Astrocyte of the spinal cord (primary cell): ENCODE measurements at regions not wholly inside any gene's neighbourhood (a gene's known extent, or its start where the extent isn't known, plus 50 kb on each side); places are given as distances from the start of the nearest gene placed in this dataset.
A peak's percentile ranks its signal among the peaks of the same experiment; 100 is the strongest.
"Not testable (repeated sequence)": the region's sequence is repeated elsewhere in the genome, so short reads cannot be mapped to it uniquely, and the experiment has no call there.

Source experiments
- DNase-seq: peaks from one replicate; pipeline ENCODE4 v3.0.0; 2011; ENCODE audit warnings: low read depth, low spot score
- H3K4me3 ChIP-seq: 2 replicates; pipeline ENCODE4 v1.5.1; 2011; ENCODE audit warnings: low read depth, mild to moderate bottlenecking, low read length, moderate library complexity
- in situ Hi-C: cut with HindIII; loops from 2 replicates; pipeline ENCODE4 v1.10.0; 2017; ENCODE audit warnings: low sequenced_read_pairs
- TF ChIP-seq, protein P1 (sequence below): IDR thresholded peaks from 2 replicates; pipeline ENCODE4 v1.5.1; 2012; ENCODE audit warnings: low read depth, mild to moderate bottlenecking, low read length, inconsistent platforms

DNA sequence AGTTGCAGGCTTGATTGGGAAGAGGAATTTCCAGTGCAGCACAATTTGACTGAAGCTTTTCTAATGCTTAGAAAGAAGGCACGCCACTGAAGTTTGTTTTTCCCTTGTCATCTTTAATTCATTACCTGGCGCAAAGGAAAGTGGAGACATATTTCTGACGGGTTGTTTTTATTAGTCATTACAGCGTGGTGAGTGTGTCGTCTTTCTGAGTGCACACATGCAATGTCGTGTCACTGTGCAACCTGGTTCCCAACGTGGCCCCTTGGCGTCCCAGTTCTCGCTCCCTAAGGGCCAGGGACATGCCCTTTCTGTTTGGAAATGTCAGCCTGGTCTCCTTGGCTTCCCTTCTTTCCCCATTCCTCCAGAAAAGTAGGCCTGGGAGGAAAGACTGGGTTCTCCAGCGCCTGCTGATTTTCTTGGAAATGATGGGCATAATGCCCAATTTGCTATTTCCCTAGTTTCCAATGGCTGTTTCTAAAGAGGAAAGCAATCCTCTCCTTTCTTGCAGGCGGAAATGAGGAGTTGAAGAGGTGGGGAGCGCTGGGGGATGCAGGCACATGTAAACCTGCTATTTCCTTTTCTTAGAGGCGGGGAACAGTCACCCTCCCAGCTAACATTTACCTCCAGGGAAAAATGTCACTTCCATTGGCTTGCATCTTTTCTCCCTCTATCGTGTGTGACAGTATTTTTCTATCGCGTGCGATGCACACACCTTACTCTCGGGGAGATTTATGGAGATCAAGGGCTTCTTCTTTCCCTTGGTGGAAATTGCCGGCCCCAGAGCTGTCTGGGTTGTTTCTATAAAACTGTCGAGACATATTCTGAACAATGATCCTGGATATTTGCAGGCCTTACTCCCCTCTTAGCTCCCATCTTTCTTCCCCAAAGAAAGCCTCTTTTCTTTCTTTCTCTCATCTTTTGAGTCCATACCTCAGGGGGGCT lies 249.8 kb downstream of the ARHGAP12 start:
- no peak overlapping the region for H3K4me3 ChIP-seq
- DNase-seq, result no peak
- in situ Hi-C loops, result no loop called here
- TF ChIP-seq, protein P1, sequence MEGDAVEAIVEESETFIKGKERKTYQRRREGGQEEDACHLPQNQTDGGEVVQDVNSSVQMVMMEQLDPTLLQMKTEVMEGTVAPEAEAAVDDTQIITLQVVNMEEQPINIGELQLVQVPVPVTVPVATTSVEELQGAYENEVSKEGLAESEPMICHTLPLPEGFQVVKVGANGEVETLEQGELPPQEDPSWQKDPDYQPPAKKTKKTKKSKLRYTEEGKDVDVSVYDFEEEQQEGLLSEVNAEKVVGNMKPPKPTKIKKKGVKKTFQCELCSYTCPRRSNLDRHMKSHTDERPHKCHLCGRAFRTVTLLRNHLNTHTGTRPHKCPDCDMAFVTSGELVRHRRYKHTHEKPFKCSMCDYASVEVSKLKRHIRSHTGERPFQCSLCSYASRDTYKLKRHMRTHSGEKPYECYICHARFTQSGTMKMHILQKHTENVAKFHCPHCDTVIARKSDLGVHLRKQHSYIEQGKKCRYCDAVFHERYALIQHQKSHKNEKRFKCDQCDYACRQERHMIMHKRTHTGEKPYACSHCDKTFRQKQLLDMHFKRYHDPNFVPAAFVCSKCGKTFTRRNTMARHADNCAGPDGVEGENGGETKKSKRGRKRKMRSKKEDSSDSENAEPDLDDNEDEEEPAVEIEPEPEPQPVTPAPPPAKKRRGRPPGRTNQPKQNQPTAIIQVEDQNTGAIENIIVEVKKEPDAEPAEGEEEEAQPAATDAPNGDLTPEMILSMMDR, result no peak

DNA sequence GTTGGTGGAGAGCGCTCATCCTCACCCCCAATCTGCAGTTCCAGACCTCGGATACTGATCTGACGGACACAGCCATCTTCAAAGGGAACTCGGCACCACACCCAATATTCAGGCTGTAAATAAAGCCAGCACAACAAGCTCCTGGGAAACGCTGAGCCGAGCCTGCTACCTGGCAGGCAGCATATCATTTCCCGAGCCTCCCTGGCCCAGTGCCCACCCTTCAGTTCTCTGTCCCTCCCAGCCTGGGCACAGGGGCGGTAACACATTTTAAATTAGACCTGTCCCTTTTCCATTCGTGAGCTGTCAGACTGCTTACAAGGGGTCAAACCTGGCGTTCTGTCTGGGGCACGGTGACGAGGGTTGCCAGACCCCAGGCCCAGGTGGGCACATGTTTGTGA lies 250.5 kb downstream of the ARHGAP12 start:
- in situ Hi-C loops, result no loop called here
- H3K4me3 ChIP-seq, result no peak overlapping the region
- no peak for DNase-seq
- TF ChIP-seq, protein P1, result no peak

DNA sequence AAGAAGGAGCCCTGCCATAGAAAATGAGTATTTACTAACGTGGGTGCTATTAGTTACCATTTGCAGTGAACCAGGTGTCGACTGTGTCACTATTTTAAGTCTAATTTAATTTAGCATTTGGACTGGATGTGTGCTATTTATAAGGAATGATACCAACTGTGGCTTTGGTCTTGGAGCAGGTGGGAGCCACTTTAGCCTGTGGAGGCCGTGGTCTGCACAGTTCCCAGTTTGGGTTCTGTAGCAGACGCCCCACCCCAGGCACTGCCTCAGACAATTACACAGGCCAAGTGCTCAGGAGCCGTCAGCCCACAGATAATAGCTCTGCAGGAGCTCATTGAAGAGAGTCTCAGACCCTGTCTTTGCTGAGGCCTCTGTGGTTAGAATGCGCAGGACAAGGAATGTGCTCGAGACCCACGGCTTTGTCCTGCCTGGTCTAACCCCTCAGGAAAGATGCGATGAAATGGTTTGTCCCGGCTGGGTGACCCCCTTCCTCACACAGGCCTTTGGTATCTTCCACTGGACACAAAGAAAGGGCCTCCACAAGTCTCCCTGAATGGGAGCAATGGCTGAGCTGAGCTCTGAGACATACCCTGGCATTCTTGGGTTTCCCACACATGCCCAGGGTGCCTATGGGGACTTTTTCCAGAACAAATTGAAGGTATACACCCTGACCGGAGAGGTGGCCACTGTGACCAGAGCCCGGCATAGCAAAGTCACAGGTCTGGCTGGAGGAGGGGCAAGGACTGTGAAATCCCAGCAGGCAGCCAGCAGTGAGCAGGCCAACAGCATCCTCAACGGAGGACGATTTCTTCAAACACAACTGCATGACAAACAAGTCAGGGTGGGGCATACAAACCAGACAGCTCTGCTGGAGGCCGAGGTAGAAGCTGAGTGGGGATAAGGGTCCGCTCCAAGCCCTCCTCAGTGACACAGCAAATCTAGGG lies 251.2 kb downstream of the ARHGAP12 start:
- in situ Hi-C loops, result no loop called here
- H3K4me3 ChIP-seq, result no peak overlapping the region
- TF ChIP-seq, protein P1, result no peak
- peak; percentile 44 for DNase-seq

DNA sequence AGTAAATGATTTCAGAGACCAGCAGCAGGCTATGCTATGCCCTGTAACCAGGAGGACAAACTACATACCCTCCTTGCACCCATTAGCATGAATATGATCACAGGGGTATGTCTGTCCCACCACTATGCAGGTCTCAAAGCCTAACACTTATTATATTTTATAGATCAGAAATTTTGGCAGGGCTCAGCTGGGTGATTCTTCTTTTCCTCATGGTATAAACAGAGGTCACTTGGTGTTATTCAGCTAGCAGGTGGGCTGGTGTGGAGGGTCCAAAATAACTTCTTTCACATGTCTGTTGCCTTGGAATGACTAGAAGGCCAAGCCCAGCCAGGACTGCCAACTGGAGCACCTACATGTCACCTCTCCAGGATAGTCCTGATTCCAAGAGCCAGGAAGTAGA lies 252.9 kb downstream of the ARHGAP12 start:
- DNase-seq, result no peak
- H3K4me3 ChIP-seq, result no peak overlapping the region
- TF ChIP-seq, protein P1, result no peak
- in situ Hi-C loops, result no loop called here

DNA sequence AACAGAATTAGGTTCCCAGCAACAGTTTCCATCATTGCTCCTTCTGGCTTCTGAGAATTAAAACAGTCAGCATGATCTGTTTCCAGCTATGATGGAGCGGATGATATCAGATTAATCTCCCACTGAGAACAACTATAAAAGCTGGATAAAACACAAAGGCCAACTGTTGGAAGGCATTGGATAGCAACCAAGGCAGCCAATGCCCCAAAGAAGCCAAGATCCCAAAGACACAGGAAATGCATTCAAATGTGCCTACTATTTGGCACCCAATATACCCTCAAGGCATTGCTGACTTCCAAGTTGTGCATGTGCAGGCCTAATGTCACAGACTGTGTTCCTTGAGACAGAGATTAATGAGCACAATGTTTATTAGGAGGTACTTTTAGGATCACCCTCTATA lies 259.3 kb downstream of the ARHGAP12 start:
- no peak overlapping the region for H3K4me3 ChIP-seq
- TF ChIP-seq, protein P1, result no peak
- in situ Hi-C loops, result no loop called here
- DNase-seq, result no peak

DNA sequence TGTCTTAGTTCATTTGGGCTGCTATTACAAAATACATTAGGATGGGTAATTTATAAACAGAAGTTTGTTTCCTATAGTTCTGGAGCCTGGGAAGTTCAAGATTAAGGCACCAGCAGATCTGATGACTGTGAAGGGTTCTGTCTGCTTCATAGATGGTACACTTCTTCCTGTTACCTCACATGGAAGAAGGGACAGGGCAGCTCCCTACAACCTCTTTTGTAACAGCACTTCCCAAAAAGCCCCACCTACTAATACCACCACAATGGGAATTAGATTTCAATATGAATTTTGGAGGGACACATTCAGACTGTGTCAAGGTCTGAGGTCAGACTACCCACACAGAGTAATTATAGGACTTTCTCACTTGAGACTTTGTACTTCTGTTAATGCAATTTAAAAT lies 260.3 kb downstream of the ARHGAP12 start:
- no peak for DNase-seq
- TF ChIP-seq, protein P1, result no peak
- in situ Hi-C loops, result no loop called here
- H3K4me3 ChIP-seq, result no peak overlapping the region

DNA sequence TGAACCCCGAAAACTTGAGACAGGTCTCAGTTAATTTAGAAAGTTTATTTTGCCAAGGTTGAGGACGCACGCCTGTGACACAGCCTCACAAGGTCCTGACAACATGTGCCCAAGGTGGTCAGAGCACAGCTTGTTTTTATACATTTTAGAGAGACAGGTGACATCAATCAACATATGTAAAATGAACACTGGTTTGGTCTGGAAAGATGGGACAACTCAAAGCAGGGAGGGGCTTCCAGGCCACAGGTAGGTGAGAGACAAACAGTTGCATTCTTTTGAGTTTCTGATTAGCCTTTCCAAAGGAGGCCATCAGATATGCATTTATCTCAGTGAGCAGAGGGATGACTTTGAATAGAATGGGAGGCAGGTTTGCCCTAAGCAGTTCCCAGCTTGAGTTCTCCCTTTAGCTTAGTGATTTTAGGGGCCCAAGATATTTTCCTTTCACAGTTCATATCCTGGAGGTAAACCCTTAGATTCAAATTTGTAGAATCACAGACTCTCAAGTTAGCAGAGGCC lies 262.8 kb downstream of the ARHGAP12 start:
- DNase-seq, in situ Hi-C loops, H3K4me3 ChIP-seq: not testable (repeated sequence)
